Breast epithelium (tissue), 4 donors: ENCODE measurements at regions not wholly inside any gene's neighbourhood (a gene's known extent, or its start where the extent isn't known, plus 50 kb on each side); places are given as distances from the start of the nearest gene placed in this dataset.
"Not testable (repeated sequence)": the region's sequence is repeated elsewhere in the genome, so short reads cannot be mapped to it uniquely, and the experiment has no call there.

Experiments
- DNase-seq, 2 donors: peaks; one replicate each; pipeline ENCODE4 v3.0.0-alpha.2; 2019; ENCODE audit warnings: low spot score in 2 of 2
- H3K27ac ChIP-seq, 2 donors: fragments of 200-600 bp; sonication (generic) in 1 of 2; one replicate each; pipeline ENCODE4 v1.5.1; 2016 to 2019; ENCODE audit warnings: mild to moderate bottlenecking in 1 of 2
- H3K27me3 ChIP-seq, 2 donors: fragments of 200-600 bp; sonication (generic) in 1 of 2; one replicate each; pipeline versions ENCODE4 v1.5.1 to v1.6.0; 2017 to 2019; ENCODE audit warnings: control low read depth in 1 of 2, mild to moderate bottlenecking in 1 of 2
- H3K36me3 ChIP-seq: fragments of 200-600 bp; one replicate; pipeline ENCODE4 v1.5.1; 2019
- H3K4me1 ChIP-seq, 2 donors: fragments of 200-600 bp; sonication (generic); one replicate each; pipeline ENCODE4 v1.5.1; 2016 to 2019; ENCODE audit warnings: control low read depth in 1 of 2
- H3K4me3 ChIP-seq, 3 donors: fragments of 200-600 bp; sonication (generic); 1 replicate in 2 of 3; 2 replicates in 1 of 3; pipeline ENCODE4 v1.5.1; 2016 to 2019; ENCODE audit warnings: mild to moderate bottlenecking in 3 of 3, moderate library complexity in 2 of 3
- H3K9me3 ChIP-seq, 2 donors: fragments of 200-600 bp; sonication (generic) in 1 of 2; one replicate each; pipeline ENCODE4 v1.5.1; 2016 to 2019; ENCODE audit warnings: control low read depth in 1 of 2
- POLR2A ChIP-seq: fragments of 450-650 bp; IDR thresholded peaks from one replicate; pipeline ENCODE4 v1.6.1; 2016; ENCODE audit warnings: antibody characterized with exemption, mild to moderate bottlenecking, moderate library complexity
- POLR2AphosphoS5 ChIP-seq, 3 donors: sonication (generic); formaldehyde crosslinking; IDR thresholded peaks; one replicate each; pipeline ENCODE4 v1.6.1; 2017; ENCODE audit warnings: antibody characterized with exemption in 3 of 3
- intact Hi-C: fragments of 100-400 bp; cut with DNase I; formaldehyde crosslinking; loops from one replicate; pipeline ENCODE4 v1.15.1; 2023; ENCODE audit warnings: low total_unique reads
- TF ChIP-seq, protein P1 (sequence below), 3 donors: fragments of 450-650 bp; IDR thresholded peaks; one replicate each; pipeline ENCODE4 v1.5.1; 2016 to 2017; ENCODE audit warnings: antibody characterized with exemption in 3 of 3, mild to moderate bottlenecking in 3 of 3, moderate library complexity in 3 of 3

DNA sequence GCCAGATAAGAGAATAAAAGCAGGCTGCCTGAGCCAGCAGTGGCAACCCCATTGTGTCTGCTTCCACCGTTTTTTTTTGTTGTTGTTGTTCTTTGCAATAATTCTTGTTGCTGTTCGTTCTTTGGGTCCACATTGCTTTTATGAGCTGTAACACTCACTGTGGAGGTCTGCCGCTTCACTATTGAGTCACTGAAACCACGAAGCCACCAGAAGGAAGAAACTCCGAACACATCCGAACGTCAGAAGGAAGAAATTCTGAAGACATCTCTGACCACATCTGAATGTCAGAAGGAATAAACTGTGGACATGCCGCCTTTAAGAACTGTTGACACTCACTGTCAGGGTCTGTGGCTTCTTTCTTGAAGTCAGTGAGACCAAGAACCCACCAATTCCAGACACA lies 110.5 kb downstream of the PCDH18 start:
- no peak overlapping the region for H3K27ac ChIP-seq
- H3K9me3 ChIP-seq = peaks cover 0 to 4% of the 10 kb centered on the region in 2 donors
- intact Hi-C loops = no loop called here
- TF ChIP-seq POLR2A (no peak), POLR2AphosphoS5 (IDR thresholded peaks at IDR 0.05) (no peak)
- TF ChIP-seq, protein P1, sequence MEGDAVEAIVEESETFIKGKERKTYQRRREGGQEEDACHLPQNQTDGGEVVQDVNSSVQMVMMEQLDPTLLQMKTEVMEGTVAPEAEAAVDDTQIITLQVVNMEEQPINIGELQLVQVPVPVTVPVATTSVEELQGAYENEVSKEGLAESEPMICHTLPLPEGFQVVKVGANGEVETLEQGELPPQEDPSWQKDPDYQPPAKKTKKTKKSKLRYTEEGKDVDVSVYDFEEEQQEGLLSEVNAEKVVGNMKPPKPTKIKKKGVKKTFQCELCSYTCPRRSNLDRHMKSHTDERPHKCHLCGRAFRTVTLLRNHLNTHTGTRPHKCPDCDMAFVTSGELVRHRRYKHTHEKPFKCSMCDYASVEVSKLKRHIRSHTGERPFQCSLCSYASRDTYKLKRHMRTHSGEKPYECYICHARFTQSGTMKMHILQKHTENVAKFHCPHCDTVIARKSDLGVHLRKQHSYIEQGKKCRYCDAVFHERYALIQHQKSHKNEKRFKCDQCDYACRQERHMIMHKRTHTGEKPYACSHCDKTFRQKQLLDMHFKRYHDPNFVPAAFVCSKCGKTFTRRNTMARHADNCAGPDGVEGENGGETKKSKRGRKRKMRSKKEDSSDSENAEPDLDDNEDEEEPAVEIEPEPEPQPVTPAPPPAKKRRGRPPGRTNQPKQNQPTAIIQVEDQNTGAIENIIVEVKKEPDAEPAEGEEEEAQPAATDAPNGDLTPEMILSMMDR (IDR thresholded peaks at IDR 0.05) = no peak
- H3K36me3 ChIP-seq = no peaks in the 10 kb centered on the region
- no peaks in the 10 kb centered on the region for H3K27me3 ChIP-seq
- H3K4me1 ChIP-seq = no peaks in the 10 kb centered on the region
- no peak overlapping the region for H3K4me3 ChIP-seq
- DNase-seq = no peak

DNA sequence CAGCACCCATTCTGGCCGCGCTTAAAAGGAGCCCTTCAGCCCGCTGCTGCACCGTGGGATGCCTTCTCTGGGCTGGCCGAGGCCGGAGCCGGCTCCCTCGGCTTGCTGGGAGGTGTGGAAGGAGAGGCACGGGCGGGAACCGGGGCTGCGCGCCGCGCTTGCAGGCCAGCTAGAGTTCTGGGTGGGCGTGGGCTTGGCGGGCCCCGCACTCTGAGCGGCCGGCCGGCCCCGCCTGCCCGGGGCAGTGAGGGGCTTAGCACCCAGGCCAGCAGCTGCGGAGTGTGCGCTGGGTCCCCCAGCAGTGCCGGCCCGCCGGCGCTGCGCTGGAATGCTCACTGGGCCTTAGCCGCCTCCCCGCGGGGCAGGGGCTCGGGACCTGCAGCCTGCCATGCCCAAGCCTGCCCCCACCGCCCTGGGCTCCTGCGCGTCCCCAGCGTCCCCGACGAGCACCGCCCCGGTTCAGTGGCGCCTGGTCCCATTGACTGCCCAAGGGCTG lies 111.3 kb downstream of the PCDH18 start:
- no peaks in the 10 kb centered on the region for H3K36me3 ChIP-seq
- peaks cover 0 to 4% of the 10 kb centered on the region in 2 donors for H3K9me3 ChIP-seq
- intact Hi-C loops = no loop called here
- H3K4me1 ChIP-seq = no peaks in the 10 kb centered on the region
- H3K27me3 ChIP-seq = no peaks in the 10 kb centered on the region
- no peak overlapping the region for H3K27ac ChIP-seq
- no peak for DNase-seq
- no peak for TF ChIP-seq POLR2AphosphoS5 (IDR thresholded peaks at IDR 0.05)
- TF ChIP-seq POLR2A = no peak
- TF ChIP-seq, protein P1 (IDR thresholded peaks at IDR 0.05) = no peak
- H3K4me3 ChIP-seq = no peak overlapping the region

DNA sequence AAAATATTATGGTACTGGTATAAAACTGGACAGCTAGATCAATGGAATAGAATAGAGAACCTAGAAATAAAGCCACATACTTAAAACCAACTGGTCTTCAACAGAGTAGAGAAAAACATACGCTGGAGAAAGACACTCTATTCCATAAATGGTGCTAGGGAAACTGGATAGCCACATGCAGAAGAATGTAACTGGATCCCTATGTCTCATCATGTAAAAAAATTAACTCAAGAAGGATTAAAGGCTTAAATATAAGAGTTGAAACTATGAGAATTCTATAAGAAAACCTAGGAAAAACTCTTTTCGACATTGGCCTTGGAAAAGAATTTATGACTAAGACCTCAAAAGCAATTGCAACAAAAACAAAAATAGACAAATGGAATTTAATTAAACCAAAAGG lies 114.6 kb downstream of the PCDH18 start:
- Histone ChIP-seq H3K27ac (no peak overlapping the region), H3K4me3 (no peak overlapping the region), H3K27me3 (no peaks in the 10 kb centered on the region), H3K9me3 (peaks cover 0 to 4% of the 10 kb centered on the region in 2 donors), H3K4me1 (no peaks in the 10 kb centered on the region), H3K36me3 (no peaks in the 10 kb centered on the region)
- TF ChIP-seq POLR2AphosphoS5 (IDR thresholded peaks at IDR 0.05) (no peak), POLR2A (no peak)
- TF ChIP-seq, protein P1 (IDR thresholded peaks at IDR 0.05) = no peak
- no peak for DNase-seq
- intact Hi-C loops = no loop called here

DNA sequence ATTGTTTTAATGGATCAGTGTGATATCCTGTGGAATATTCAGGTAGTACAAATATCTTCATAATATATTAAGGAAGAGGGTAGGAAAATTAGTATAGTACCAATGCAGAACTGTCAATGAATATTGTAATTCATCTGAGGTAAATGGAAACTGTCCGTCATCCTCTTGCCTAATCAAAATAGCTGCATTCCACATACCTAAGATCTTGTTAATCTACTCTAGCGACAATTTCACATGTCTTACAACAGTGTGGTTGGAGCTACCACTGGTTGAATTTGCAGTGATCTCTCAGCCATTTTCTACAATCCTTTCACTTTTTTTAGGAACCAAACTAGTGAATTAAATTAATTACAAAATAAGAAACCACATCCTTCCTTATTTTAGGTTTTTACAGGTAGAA lies 117.5 kb downstream of the PCDH18 start:
- no peaks in the 10 kb centered on the region for H3K36me3 ChIP-seq
- TF ChIP-seq, protein P1 (IDR thresholded peaks at IDR 0.05) = no peak
- TF ChIP-seq POLR2AphosphoS5 (IDR thresholded peaks at IDR 0.05) (no peak), POLR2A (no peak)
- H3K4me1 ChIP-seq = no peaks in the 10 kb centered on the region
- no peaks in the 10 kb centered on the region for H3K9me3 ChIP-seq
- no peak for DNase-seq
- intact Hi-C loops = no loop called here
- no peak overlapping the region for H3K27ac ChIP-seq
- no peak overlapping the region for H3K4me3 ChIP-seq
- H3K27me3 ChIP-seq = no peaks in the 10 kb centered on the region

DNA sequence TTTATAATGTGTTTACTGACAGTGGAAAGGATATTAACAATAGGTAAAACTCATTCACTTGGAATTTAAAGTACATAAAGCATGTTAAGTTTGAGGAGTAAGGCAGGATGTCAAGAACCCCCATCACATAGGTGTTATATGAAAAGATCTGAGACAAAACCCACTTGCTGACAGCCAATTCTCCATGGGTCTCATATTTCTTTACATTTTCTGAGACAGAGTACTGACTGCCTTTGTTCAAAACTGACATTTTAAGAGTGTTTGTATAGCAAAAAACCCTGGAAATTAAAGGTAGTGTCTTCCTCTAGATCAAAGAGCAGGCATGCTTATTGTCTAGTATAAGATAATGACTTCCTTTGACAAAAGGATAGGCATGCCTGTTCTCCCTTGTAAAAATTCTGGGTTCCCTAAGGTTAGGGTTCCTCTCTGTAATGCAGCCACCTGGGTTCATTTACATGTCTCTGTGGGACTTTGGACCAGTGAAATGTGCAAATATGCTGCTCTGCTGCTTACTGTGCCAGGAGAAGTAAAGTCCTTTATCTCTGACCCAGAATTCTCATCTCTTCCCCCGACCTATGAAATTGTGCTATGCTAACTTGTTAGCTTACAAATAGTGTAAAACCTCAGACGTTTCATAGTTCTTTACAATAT lies 123.6 kb downstream of the PCDH18 start:
- Histone ChIP-seq H3K27ac (no peak overlapping the region), H3K4me1 (no peaks in the 10 kb centered on the region), H3K27me3 (no peaks in the 10 kb centered on the region), H3K36me3 (no peaks in the 10 kb centered on the region), H3K9me3 (no peaks in the 10 kb centered on the region), H3K4me3 (no peak overlapping the region)
- TF ChIP-seq, protein P1 (IDR thresholded peaks at IDR 0.05) = no peak
- TF ChIP-seq POLR2A (no peak), POLR2AphosphoS5 (IDR thresholded peaks at IDR 0.05) (no peak)
- intact Hi-C loops = no loop called here
- DNase-seq = no peak

DNA sequence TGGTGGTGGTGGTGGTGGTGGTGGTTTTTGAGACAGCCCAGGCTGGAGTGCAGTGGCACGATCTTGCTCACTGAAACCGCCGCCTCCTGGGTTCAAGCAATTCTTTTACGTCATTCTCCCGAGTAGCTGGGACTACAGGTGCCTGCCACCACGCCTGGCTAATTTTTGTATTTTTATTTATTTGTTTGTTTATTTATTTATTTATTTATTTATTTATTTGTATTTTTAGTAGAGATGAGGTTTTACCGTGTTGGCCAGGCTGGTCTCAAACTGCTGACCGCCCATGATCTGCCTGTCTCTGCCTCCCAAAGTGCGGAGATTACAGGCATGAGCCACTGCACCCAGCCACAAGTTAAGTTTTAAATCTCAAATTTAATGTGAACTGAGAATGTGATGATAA lies 126.5 kb downstream of the PCDH18 start:
- H3K9me3 ChIP-seq, H3K36me3 ChIP-seq, H3K27me3 ChIP-seq, H3K27ac ChIP-seq, intact Hi-C loops, H3K4me3 ChIP-seq, DNase-seq, H3K4me1 ChIP-seq: not testable (repeated sequence)
